ENCODE measurements at regions not wholly inside any gene's neighbourhood (a gene's known extent, or its start where the extent isn't known, plus 50 kb on each side); places are given as distances from the start of the nearest gene placed in this dataset.
"Not testable (repeated sequence)": the region's sequence is repeated elsewhere in the genome, so short reads cannot be mapped to it uniquely, and the experiment has no call there.

DNA sequence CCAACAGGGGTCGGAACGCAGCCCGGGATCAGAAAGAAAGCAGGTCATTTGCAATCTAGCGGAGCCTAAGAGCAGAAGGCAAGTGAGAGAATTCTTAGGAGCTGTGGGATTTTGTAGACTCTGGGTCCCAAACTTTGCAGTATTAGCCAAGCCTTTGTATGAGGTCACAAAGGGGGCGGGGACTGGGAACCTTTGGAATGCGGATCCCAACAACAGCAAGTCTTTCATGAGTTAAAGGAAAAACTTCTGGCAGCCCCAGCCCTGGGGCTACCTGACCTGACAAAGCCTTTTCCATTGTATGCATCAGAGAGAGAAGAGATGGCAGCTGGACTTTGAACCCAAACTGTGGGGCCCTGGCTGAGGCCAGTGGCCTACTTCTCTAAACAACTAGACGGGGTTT is 73.3 kb downstream of the DAPL1 start:
- TF ChIP-seq MAX (IDR thresholded peaks at IDR 0.05); PHF8 (conservative IDR thresholded peaks at IDR 0.05; ENCODE audit: low read depth, low read length); EZH2 (IDR thresholded peaks at IDR 0.05; ENCODE audit: low read depth, low read length, severe bottlenecking); SRF (IDR thresholded peaks at IDR 0.05; ENCODE audit: low read depth, low read length); JUN (IDR thresholded peaks at IDR 0.05; ENCODE audit: low read depth, low read length); RFX5 (IDR thresholded peaks at IDR 0.05; ENCODE audit: borderline replicate concordance, low read depth, low read length); RXRA (IDR thresholded peaks at IDR 0.05; ENCODE audit: insufficient read depth, low read depth, low read length); CHD2 (IDR thresholded peaks at IDR 0.05; ENCODE audit: low read length): not testable (repeated sequence)
- TF ChIP-seq, protein P1, sequence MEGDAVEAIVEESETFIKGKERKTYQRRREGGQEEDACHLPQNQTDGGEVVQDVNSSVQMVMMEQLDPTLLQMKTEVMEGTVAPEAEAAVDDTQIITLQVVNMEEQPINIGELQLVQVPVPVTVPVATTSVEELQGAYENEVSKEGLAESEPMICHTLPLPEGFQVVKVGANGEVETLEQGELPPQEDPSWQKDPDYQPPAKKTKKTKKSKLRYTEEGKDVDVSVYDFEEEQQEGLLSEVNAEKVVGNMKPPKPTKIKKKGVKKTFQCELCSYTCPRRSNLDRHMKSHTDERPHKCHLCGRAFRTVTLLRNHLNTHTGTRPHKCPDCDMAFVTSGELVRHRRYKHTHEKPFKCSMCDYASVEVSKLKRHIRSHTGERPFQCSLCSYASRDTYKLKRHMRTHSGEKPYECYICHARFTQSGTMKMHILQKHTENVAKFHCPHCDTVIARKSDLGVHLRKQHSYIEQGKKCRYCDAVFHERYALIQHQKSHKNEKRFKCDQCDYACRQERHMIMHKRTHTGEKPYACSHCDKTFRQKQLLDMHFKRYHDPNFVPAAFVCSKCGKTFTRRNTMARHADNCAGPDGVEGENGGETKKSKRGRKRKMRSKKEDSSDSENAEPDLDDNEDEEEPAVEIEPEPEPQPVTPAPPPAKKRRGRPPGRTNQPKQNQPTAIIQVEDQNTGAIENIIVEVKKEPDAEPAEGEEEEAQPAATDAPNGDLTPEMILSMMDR (IDR thresholded peaks at IDR 0.05; ENCODE audit: control extremely low read depth in 1 of 3, insufficient read depth in 1 of 3, low read depth in 1 of 3, low read length in 3 of 3) = not testable (repeated sequence)
